GM12892 (cell line): ENCODE measurements at regions not wholly inside any gene's neighbourhood (a gene's known extent, or its start where the extent isn't known, plus 50 kb on each side); places are given as distances from the start of the nearest gene placed in this dataset.

Experiments used
- POLR2A ChIP-seq: IDR thresholded peaks from 2 replicates; pipeline ENCODE4 v1.6.1; 2011; ENCODE audit warnings: low read depth, low read length, control low read depth
- POLR2AphosphoS5 ChIP-seq: IDR thresholded peaks from 2 replicates; pipeline ENCODE4 v1.6.1; 2011; ENCODE audit warnings: low read depth, low read length, control low read depth

- TF ChIP-seq POLR2A (no peak), POLR2AphosphoS5 (no peak)
Measured at GRCh38 chr18:10290638-10291235, 163.7 kb upstream of the APCDD1 start.
